Right lobe of liver (tissue), 6 donors: ENCODE measurements at regions not wholly inside any gene's neighbourhood (a gene's known extent, or its start where the extent isn't known, plus 50 kb on each side); places are given as distances from the start of the nearest gene placed in this dataset.

Source experiments
- ATAC-seq, 4 donors: fragments of 200-7000 bp; cut with Tn5 transposase; one replicate each; pipeline ENCODE4 v1.9.1; 2020; ENCODE audit warnings: mild to moderate bottlenecking in 4 of 4, moderate library complexity in 4 of 4
- DNase-seq, 3 donors: peaks; one replicate each; pipeline ENCODE4 v3.0.0-alpha.2; 2020
- H3K27ac ChIP-seq, 3 donors: fragments of 200-600 bp; one replicate each; pipeline ENCODE4 v1.8.0; 2022
- H3K27me3 ChIP-seq, 2 donors: fragments of 200-600 bp; one replicate each; pipeline ENCODE4 v1.8.0; 2022
- H3K36me3 ChIP-seq, 4 donors: fragments of 200-600 bp; sonication (generic) in 1 of 4; one replicate each; pipeline versions ENCODE4 v1.5.1 to v1.8.0; 2017 to 2022; ENCODE audit warnings: control low read depth in 1 of 4
- H3K4me1 ChIP-seq, 4 donors: fragments of 200-600 bp; sonication (generic) in 1 of 4; one replicate each; pipeline versions ENCODE4 v1.5.1 to v1.8.0; 2017 to 2022; ENCODE audit warnings: control low read depth in 1 of 4
- H3K4me3 ChIP-seq, 3 donors: fragments of 200-600 bp; one replicate each; pipeline ENCODE4 v1.8.0; 2022
- H3K9me3 ChIP-seq, 4 donors: fragments of 200-600 bp; sonication (generic) in 1 of 4; one replicate each; pipeline versions ENCODE4 v1.5.1 to v1.8.0; 2017 to 2022; ENCODE audit warnings: control low read depth in 1 of 4
- POLR2A ChIP-seq: fragments of 450-650 bp; IDR thresholded peaks from one replicate; pipeline ENCODE4 v1.6.1; 2017; ENCODE audit warnings: antibody characterized with exemption, mild to moderate bottlenecking
- WGBS: methylation state at CpG from one replicate; pipeline ENCODE4 v1.1.6; 2018; ENCODE audit warnings: low coverage, low lambda C conversion rate; ENCODE audit not compliant: insufficient coverage; ENCODE audit errors: missing lambda C conversion rate; 5-methylcytosine and 5-hydroxymethylcytosine counted together
- intact Hi-C, 2 donors: fragments of 100-400 bp; cut with DNase I; formaldehyde crosslinking; loops; one replicate each; pipeline versions ENCODE4 v1.11.2 to v1.14.1; 2022
- TF ChIP-seq, protein P1 (sequence below), 4 donors: fragments of 200-600 bp in 3 of 4; fragments of 450-650 bp in 1 of 4; IDR thresholded peaks; one replicate each; pipeline versions ENCODE4 v1.5.1 to v1.8.0; 2016 to 2022; ENCODE audit warnings: antibody characterized with exemption in 4 of 4, mild to moderate bottlenecking in 2 of 4
- donor health status: DM: no; HTN: yes; CAD: no.
- donor health status: DM: no; HTN: no; CAD: no.
- donor health status: DM: no; HTN: no; CAD: no.
- donor health status: DM: no; HTN: yes; CAD: no.
- donor health status: DM: no; HTN: yes; CAD: no.

DNA sequence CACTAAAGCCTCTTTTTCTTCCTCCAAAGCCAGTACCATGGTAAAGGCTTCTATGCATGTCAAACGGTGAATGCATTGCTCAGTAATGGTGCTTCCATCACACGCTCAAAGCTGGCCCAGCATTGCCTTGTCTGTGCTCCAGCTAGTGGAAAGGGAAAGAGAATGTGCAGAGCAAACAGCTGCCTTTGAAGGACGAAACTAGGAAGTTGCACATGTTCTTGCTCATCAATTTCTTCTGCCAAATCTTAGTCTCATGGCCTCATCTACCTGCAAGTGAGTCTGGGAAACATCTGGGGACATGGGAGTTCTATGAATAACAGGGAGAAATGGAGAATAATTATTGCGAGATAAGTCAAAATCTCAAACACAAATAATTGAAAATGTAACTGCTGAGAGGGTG lies 216.5 kb upstream of the SSTR4 start:
- Histone ChIP-seq H3K36me3 (no peaks in the 10 kb centered on the region), H3K4me3 (no peak overlapping the region), H3K9me3 (no peaks in the 10 kb centered on the region), H3K27ac (no peak overlapping the region), H3K4me1 (no peaks in the 10 kb centered on the region), H3K27me3 (no peaks in the 10 kb centered on the region)
- intact Hi-C loops, result no loop called here
- 61% methylated on average over 4 of the region's 4 CpGs for WGBS
- TF ChIP-seq POLR2A, result no peak
- TF ChIP-seq, protein P1, sequence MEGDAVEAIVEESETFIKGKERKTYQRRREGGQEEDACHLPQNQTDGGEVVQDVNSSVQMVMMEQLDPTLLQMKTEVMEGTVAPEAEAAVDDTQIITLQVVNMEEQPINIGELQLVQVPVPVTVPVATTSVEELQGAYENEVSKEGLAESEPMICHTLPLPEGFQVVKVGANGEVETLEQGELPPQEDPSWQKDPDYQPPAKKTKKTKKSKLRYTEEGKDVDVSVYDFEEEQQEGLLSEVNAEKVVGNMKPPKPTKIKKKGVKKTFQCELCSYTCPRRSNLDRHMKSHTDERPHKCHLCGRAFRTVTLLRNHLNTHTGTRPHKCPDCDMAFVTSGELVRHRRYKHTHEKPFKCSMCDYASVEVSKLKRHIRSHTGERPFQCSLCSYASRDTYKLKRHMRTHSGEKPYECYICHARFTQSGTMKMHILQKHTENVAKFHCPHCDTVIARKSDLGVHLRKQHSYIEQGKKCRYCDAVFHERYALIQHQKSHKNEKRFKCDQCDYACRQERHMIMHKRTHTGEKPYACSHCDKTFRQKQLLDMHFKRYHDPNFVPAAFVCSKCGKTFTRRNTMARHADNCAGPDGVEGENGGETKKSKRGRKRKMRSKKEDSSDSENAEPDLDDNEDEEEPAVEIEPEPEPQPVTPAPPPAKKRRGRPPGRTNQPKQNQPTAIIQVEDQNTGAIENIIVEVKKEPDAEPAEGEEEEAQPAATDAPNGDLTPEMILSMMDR (IDR thresholded peaks at IDR 0.05), result no peak
- DNase-seq, result no peak
- no peak for ATAC-seq

DNA sequence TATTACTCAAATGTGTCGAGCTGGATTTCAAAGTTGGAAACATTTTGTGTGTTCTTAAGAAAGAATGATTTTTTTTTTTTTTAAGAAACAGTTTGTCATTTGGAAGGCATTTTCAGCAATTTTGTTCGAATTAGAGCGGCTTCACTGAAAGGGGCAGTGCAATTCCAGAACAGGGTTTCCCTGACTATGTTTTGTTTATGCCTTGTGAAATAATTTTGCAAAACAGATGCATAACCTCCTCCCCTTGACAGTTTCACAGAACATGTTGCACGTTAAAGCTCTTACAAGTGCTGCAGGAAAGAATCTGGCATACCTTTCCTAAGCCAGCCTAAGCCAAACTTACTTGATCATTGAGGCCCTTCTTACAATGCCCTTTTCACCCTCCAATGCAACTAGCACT lies 216.0 kb upstream of the SSTR4 start:
- Histone ChIP-seq H3K4me1 (no peaks in the 10 kb centered on the region), H3K27ac (no peak overlapping the region), H3K27me3 (no peaks in the 10 kb centered on the region), H3K4me3 (no peak overlapping the region), H3K9me3 (no peaks in the 10 kb centered on the region), H3K36me3 (no peaks in the 10 kb centered on the region)
- no peak for ATAC-seq
- intact Hi-C loops, result no loop called here
- TF ChIP-seq POLR2A, result no peak
- TF ChIP-seq, protein P1 (IDR thresholded peaks at IDR 0.05), result no peak
- WGBS, result 64% methylated on average over 4 of the region's 4 CpGs
- DNase-seq, result no peak

DNA sequence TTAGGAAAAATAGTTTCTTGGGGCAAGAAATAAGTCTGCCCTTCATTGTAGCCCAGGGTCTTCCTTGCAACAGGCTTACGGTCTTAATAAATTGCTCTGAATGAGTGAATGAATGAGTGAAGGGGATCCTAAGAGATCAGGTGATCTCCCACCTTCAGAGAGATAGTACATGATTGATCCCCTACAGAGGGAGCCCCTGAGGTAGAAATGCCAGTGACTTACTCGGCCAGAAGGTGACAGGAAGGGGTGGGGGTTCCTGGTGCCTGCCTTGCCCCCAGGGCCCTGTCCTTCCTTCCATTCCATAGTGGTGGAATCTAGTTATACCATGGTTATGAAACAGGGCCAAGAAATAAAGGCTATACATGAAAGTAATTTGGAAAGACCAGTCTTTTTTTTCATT lies 215.3 kb upstream of the SSTR4 start:
- WGBS, result 45% methylated on average over 2 of the region's 2 CpGs

GRCh38 chr20:22821081-22821727 lies 213.9 kb upstream of the SSTR4 start:
- Histone ChIP-seq H3K4me3 (no peak overlapping the region), H3K36me3 (no peaks in the 10 kb centered on the region), H3K4me1 (no peaks in the 10 kb centered on the region), H3K9me3 (no peaks in the 10 kb centered on the region), H3K27ac (no peak overlapping the region), H3K27me3 (no peaks in the 10 kb centered on the region)
- DNase-seq (no peak), ATAC-seq (no peak)
- TF ChIP-seq POLR2A, result no peak
- TF ChIP-seq, protein P1 (IDR thresholded peaks at IDR 0.05), result no peak
- intact Hi-C loops, result no loop called here
- WGBS, result 41% methylated on average over 6 of the region's 7 CpGs

More for the DNA sequence above, 215.3 kb upstream of the SSTR4 start:
- Histone ChIP-seq H3K27ac (no peak overlapping the region), H3K4me3 (no peak overlapping the region), H3K9me3 (no peaks in the 10 kb centered on the region), H3K36me3 (no peaks in the 10 kb centered on the region), H3K4me1 (no peaks in the 10 kb centered on the region), H3K27me3 (no peaks in the 10 kb centered on the region)
- no peak for TF ChIP-seq POLR2A
- TF ChIP-seq, protein P1 (IDR thresholded peaks at IDR 0.05), result no peak
- ATAC-seq, result no peak
- DNase-seq, result no peak
- intact Hi-C loops, result no loop called here

GRCh38 chr20:22821796-22822195 lies 213.3 kb upstream of the SSTR4 start:
- Histone ChIP-seq H3K36me3 (no peaks in the 10 kb centered on the region), H3K4me3 (no peak overlapping the region), H3K27ac (no peak overlapping the region), H3K27me3 (no peaks in the 10 kb centered on the region), H3K9me3 (no peaks in the 10 kb centered on the region), H3K4me1 (no peaks in the 10 kb centered on the region)
- TF ChIP-seq, protein P1 (IDR thresholded peaks at IDR 0.05), result no peak
- TF ChIP-seq POLR2A, result no peak
- 17% methylated on average over 1 of the region's 4 CpGs for WGBS
- DNase-seq (no peak), ATAC-seq (no peak)
- intact Hi-C loops, result no loop called here
